ENCODE measurements at regions not wholly inside any gene's neighbourhood (a gene's known extent, or its start where the extent isn't known, plus 50 kb on each side); places are given as distances from the start of the nearest gene placed in this dataset.

GRCh38 chr7:25613912-25614311 lies 385.6 kb upstream of the NPVF start:
- no peak for TF ChIP-seq CTCF (IDR thresholded peaks at IDR 0.05)
- TF ChIP-seq EZH2 (IDR thresholded peaks at IDR 0.05; ENCODE audit: borderline replicate concordance, insufficient read depth, low read depth, low read length, poor library complexity, severe bottlenecking): no peak
